GM19468 (cell line): ENCODE measurements at regions not wholly inside any gene's neighbourhood (a gene's known extent, or its start where the extent isn't known, plus 50 kb on each side); places are given as distances from the start of the nearest gene placed in this dataset.
"Not testable (repeated sequence)": the region's sequence is repeated elsewhere in the genome, so short reads cannot be mapped to it uniquely, and the experiment has no call there.

Source experiments
- ATAC-seq: cut with Tn5 transposase; IDR thresholded peaks from one replicate; pipeline ENCODE4 v1.9.1; 2021; ENCODE audit warnings: mild to moderate bottlenecking, moderate library complexity, moderate number of reproducible peaks; ENCODE audit not compliant: unreplicated experiment; ENCODE audit errors: extremely low read depth

GRCh38 chr13:31514932-31515331 is 224.4 kb upstream of the RXFP2 start:
- no peak for ATAC-seq

- ATAC-seq = no peak
Measured at GRCh38 chr13:31515427-31515826, 223.9 kb upstream of the RXFP2 start.

- ATAC-seq = no peak
Measured at GRCh38 chr13:31517599-31517998, 221.7 kb upstream of the RXFP2 start.

GRCh38 chr13:31518645-31519044 is 220.7 kb upstream of the RXFP2 start:
- no peak for ATAC-seq

- ATAC-seq = no peak
Measured at GRCh38 chr13:31521435-31521834, 217.9 kb upstream of the RXFP2 start.

GRCh38 chr13:31522396-31522795 is 216.9 kb upstream of the RXFP2 start:
- ATAC-seq = no peak

GRCh38 chr13:31528176-31528575 is 211.2 kb upstream of the RXFP2 start:
- no peak for ATAC-seq

GRCh38 chr13:31528758-31529157 is 210.6 kb upstream of the RXFP2 start:
- ATAC-seq = no peak

GRCh38 chr13:31530922-31531321 is 208.4 kb upstream of the RXFP2 start:
- no peak for ATAC-seq

GRCh38 chr13:31537052-31537451 is 202.3 kb upstream of the RXFP2 start:
- no peak for ATAC-seq

- ATAC-seq = no peak
Measured at GRCh38 chr13:31538067-31539042, 201.0 kb upstream of the RXFP2 start.

- ATAC-seq = no peak
Measured at GRCh38 chr13:31540281-31540680, 199.0 kb upstream of the RXFP2 start.

GRCh38 chr13:31543190-31543589 is 196.1 kb upstream of the RXFP2 start:
- no peak for ATAC-seq

GRCh38 chr13:31545616-31546015 is 193.7 kb upstream of the RXFP2 start:
- ATAC-seq = no peak

GRCh38 chr13:31556376-31556775 is 182.9 kb upstream of the RXFP2 start:
- no peak for ATAC-seq

GRCh38 chr13:31584221-31584620 is 155.1 kb upstream of the RXFP2 start:
- not testable (repeated sequence) for ATAC-seq

GRCh38 chr13:31587698-31588266 is 151.5 kb upstream of the RXFP2 start:
- no peak for ATAC-seq

GRCh38 chr13:31588316-31588715 is 151.0 kb upstream of the RXFP2 start:
- ATAC-seq = no peak

GRCh38 chr13:31588893-31589292 is 150.4 kb upstream of the RXFP2 start:
- no peak for ATAC-seq

- no peak for ATAC-seq
Measured at GRCh38 chr13:31591642-31592233, 147.6 kb upstream of the RXFP2 start.

- no peak for ATAC-seq
Measured at GRCh38 chr13:31594056-31594455, 145.3 kb upstream of the RXFP2 start.
